GM21723 (cell line): ENCODE measurements at regions not wholly inside any gene's neighbourhood (a gene's known extent, or its start where the extent isn't known, plus 50 kb on each side); places are given as distances from the start of the nearest gene placed in this dataset.
A peak's percentile ranks its signal among the peaks of the same experiment; 100 is the strongest.

Experiments used
- ATAC-seq: cut with Tn5 transposase; IDR thresholded peaks from one replicate; pipeline ENCODE4 v1.9.1; 2021; ENCODE audit warnings: mild to moderate bottlenecking, moderate library complexity; ENCODE audit not compliant: unreplicated experiment

DNA sequence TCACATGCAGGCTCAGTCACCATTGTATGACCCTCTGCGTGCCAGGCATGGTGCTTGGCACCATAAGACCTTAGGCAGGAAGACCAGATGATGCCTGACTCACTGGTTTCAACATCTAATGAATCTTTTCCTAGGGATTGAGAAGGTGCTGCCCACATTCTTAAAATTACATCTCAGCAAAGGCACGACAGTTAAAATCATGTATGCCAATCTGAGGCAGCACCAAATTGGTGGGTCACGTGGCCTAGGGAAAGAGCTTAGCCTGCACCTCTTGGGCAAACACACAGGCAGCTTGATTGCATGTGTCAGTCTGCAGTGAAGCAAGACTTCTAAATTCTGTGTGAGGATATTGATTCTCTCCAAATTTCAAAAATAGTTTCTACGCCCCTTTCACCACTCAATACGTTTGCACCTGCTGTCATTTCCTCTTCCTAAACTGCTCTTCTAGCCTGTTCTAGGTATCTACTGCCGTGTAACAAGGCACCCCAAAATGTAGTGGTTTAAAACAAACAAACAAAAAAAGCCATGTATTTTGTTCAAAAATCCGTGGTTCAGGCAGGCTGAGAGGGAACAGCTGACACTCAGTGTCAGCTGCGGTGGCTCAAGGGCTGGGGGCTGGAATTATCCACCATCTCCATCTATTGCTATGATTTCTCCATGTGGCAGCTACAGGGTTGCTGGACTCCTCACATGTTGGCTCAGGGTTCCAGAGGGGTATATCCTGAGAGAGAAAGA is 160.2 kb upstream of the FGGY start:
- no peak for ATAC-seq

DNA sequence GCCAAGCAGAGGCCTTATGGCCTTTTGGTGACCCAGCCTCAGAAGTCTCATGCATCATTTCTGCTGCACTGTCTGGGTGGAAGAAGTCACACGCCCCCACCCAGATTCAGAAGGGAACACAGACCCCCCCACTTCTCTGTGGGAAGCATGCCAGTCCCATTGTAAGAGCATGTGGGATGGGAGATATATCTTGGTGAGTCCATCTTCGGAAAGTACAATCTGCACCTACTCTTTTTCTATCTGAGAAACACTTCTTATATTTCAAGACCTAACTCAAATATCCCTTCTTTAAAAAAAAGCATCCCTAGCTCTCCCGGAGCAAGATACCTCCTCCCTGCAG is 159.6 kb upstream of the FGGY start:
- ATAC-seq = no peak

DNA sequence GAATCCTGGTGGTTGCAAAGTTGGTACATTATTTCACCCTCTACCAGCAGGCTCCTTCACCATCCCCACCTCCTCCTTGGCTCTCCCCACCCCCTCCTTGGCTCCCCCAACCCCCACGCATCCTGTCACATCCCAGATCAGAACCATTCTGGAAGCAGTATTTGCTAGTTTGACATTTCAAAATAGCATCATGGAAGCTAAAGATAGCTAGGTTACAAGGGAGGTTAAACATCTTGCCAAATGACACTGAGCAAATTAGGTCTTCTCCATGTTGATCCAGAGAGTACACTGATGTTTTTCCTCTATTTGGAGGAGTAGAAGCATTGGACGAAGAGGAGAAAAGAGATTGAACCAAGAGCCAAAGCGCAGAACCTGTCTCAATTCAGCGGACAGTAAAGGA is 158.9 kb upstream of the FGGY start:
- no peak for ATAC-seq

DNA sequence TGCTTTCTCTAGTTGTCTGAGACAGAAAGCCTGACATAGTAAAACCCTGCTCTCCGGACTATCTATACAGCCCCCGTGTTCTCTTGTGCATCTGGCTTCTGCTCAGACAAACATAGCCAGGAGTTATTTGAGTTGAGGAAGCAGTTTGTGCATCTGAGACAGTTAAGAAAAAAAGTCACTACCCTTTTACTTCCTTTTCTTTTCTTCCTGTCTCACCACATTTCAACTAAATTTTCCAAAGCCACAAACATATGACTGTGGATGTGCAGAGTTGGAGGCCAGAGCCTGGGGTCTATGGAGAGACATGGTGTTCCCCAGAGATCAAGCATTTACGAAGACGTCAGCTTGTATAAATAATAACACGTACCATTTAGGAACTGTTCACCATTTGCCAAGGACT is 158.5 kb upstream of the FGGY start:
- no peak for ATAC-seq

DNA sequence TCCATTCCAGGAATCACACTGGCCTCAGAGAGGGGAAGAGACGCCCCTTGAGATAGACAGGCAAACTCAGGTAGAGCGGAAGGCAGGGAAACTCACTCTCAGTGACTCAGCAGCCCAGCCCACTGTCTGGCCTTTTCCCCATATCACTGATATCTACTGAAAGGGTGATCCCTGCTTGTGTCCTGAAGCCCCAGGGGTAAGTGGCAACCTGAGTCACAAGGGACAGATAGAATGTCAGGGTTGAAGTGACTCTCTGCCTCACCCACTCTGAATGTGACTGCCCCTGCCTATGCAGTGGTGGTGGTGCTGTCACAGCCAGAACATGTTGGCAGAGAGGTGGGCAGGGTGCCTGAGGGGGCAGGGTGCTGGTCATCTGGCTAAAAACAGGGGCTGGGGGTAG is 157.5 kb upstream of the FGGY start:
- ATAC-seq = no peak

DNA sequence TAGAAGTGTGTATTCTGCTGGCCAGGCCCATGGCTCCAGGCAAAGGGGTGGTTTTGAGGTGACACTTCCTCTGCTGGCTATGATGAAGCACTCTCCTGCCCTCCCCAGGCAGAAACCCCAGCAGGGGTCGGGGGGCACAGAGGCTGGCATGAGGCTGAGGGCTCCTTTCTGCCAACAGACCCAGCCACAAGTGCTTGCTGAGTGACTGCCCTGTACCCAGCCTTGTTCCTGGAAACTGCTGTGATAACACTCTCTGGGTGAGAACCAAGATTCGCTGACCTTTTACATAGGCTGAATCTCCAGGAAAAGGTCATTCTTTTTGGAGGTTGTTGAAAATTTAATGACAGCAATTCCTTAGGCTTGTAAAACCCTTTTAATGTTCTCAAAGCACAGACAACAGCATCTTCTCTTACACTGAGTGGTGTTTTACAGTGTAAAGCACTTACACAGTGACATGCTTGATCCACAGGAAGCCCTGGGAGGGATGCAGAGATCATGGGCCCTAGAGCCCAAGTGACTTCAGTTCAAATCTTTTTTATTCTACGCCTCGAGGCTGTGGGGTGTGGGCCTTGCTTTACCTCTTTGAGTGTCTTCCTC is 155.5 kb upstream of the FGGY start:
- ATAC-seq = no peak

DNA sequence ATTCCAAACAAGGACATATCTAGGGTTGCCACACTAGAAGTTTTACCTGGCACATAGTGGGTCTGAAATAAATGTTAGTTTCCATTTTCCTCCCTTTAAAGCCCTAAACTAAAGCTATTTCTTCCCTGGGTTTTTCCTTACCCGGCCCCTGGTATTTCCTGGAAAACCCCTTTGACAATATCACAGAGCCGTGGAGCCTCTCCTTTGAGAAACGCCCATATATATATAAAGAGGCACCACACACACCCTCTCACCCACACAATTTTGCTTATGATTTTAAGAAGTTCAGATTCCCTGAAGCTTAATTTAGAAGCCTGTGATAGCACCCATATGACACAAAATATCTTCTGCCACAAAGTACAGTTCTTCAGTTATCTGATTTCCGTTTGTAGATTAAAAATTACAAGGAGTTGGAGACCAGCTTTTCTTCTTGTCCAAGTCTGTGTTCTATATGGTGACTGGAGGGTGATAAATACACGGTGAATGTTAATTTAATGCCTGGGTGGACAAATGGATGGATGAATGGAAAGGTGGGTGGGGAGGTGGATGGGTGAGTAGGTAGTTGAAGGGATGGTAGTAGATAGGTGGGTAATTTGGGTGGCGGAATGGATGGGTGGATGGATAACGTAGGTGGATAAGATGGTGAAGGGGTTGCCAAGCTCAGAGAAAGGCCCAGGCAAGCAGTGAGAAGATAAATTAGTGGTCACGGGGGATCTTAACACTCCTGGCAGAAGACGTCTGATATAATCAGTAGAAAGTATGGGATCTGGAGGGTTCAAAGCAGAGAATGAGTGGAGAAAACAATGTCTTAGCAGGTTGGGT is 154.4 kb upstream of the FGGY start:
- ATAC-seq = no peak

DNA sequence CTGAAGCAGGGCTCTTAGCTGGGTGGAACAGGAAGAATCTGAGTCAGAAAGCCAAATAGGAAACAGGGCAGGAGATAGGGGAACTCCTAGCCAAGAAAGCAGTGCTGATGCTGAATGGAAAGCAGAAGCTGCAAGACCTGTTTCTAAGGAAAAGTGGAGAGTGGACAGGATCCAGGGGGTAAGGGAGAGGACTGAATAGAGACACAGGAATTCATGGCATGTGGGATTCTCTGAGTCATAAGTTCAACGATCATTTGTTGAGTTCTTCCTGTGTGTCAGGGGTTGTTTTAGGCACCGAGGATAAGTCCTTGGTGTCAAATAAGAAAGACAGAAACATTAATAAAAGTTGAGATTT is 153.8 kb upstream of the FGGY start:
- no peak for ATAC-seq

DNA sequence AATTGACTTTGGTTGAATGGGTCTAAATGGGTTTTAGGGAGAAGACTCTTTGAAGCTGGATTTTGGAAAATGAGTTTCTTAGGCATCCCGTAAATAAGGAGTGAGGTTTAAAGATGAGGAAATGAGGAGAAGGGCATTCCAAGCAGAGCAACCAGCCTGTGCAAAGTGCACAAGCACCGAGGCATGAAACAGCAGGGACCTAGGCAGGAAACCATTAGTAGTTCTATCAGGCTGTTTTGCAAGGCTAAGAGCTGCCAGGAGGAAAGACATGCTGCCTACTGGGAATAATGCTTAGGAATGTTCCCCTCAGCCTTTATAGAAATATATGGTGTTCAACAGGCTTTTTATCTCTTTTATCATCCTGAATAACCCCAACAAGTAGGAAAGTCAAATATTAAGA is 153.1 kb upstream of the FGGY start:
- ATAC-seq = no peak

DNA sequence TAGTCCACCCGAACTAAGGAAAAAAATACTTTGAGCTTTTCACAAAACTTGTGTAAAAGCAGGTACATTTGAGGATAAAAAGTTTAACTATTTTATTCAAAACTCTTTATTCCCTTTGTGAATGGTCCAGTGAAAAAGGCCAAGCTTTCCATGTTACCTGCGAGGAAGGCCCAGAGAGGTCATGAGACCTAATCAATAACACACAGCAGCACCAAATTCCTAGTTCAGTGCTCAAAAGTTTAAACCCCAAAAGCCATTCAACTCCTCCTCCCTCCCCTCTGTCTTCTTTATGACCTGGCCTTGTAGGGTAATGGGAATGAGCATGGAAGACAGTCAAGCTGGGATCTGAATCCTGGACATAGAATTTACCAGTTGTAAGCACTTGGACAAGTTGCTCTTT is 151.9 kb upstream of the FGGY start:
- ATAC-seq = no peak

DNA sequence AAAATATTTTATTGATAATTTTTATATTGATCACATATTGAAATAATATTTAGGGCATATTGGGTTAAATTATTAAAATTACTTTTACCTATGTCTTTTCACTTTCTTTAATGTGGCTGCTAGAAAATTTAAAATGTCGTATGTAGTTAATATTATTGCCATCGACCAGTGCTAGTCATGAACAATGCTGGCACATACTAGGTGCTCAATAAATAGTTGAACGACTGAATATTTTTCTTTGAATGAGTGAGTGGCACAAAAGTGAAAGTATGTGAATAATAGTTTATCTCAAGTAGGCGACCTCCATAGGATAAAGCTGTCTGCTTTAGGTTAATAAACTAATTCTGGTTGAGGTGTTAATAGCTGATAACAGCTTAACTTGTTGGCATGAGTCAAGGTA is 150.8 kb upstream of the FGGY start:
- ATAC-seq = no peak

DNA sequence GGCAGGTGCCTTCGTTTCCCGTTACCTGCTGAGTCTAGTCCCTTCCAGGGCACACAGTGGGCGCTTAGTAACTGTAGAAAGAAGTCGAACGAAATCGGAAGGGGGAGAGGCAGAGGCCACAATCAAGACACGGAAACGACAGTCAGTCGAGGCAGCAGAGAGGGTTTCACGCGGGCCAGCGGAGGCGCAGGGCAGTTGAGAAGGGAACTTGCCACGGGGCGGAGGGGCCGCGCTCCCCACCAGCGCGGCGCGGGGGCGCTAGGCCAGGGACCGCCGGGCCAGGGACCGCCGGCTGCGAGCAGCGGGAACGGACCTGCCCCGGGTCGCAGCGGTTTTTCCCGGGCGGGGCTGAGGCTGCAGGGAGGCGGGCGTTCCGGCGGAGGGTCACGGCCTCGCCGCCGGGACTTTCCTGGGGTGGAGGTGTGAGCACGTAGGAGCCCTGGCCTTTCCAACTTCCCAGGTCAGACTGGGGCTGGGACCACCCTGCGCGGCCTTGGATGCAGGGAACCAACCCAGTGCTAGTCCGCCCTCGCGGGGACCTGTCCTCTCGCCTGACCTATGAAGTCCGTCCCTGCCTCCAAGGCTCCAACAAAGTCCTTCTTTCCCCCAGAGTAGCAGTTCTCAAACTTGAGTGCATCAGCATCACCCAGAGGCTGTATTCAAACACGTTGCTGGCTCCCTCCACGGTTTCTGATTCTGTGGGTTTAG is 150.1 kb upstream of the FGGY start:
- peak; percentile 59 for ATAC-seq

DNA sequence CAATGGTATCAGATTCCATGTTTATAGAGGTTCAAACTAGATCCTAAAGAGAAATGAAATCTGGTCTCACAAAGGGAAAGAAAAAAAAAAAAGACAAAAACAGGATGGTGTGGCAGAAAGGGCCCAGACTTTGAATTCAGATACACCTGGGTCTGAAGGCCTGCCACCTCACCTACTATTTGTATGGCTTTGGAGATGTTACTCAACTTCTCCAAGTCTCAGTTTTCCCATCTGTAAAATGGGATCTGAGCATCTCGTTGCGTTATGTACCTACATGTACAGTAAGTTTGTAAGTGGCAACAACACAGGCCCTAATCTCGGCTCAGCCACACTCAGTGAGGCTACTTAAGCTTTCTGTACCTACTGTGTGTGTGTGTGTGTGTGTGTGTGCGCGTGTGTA is 147.5 kb upstream of the FGGY start:
- no peak for ATAC-seq

DNA sequence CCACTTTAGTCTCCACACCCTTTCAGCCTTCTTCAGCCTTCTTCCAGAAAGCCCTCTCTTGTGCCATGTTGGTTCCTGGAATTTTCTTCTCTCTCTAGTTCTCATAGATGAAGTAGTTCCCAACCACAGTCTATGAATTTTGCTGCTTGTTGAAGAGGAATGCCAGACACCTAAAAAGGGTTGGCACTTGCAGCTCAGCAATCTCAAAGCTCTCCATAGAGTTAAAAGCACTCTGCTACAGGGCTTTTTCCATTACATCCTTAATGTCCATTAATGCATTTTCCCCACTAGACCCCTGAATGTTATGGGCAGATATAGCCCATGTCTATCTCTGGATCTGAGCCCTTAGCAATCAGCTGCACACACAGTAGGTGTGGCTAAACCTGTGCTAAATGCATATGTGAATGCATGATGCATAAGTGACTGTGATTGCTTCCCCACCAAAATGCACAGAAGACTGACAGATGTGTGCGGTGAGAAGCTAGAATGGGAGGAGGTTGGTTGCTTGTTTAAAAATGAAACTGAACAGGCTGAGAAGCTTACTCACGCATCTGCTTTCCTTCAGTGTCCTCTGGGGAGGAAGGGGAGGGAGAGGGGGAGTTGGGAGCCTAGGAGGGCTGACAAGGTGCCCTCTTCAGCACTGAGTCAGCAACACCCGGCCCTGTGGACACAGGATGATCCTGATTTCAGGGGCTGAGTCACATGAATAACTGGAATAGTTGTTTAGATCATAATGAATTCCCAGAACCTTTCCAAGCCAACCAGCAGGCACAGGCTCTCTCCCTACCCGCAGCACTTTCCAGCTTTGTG is 146.1 kb upstream of the FGGY start:
- ATAC-seq = peak; percentile 63

DNA sequence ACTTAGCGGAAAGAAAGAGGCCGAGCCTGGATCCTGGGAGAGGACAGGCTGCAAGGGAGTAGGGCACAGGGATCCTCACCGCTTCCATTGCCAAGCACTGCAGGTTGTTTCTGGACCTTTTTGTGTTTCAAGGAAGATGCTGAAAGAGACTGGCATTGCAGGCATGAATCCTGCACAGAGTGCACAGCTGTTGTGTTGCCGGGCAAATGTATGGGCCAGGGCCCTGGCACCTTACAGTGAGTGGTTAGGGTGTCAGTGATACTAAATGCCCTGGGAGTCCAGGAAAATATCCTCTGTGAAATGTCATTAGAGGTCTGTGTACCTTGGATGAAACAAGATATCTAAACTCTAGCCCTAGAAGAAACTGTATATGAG is 145.5 kb upstream of the FGGY start:
- no peak for ATAC-seq

DNA sequence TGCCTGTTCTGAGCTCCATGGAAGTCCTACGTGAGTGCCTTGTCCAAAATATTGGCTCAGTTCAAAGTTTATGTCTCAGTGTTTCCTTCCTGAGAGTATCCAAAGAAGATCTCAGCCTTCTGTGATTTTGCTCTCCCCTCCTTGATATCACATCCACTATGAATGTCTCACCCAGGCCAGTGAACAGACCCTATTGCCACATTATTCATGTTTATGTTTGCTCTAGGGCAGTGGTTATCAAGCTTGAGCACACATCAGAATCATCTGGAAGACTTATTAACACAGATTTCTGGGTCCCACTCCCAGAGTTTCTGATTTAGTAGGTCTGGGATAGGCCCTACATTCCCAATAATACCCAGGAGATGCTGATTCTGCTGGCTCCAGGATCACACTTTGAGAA is 145.0 kb upstream of the FGGY start:
- ATAC-seq = no peak

DNA sequence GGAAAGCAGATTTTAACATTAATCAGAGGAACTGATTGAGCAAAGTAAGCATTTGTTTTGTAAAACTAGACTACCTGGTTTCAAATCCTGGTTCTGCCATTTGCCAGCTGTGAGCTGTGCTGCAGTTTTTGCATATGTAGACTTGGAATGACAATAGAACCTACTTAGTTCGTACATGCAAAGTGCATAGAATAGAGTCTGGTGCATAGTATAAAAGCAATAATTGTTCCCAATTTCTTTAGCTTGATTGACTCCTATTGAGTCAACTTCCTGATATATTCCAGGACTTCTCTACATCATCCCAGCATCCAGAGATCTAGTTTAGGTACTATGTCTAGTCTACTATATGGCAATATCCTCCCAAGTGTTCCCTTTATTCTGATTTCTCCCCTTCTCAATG is 144.4 kb upstream of the FGGY start:
- no peak for ATAC-seq

DNA sequence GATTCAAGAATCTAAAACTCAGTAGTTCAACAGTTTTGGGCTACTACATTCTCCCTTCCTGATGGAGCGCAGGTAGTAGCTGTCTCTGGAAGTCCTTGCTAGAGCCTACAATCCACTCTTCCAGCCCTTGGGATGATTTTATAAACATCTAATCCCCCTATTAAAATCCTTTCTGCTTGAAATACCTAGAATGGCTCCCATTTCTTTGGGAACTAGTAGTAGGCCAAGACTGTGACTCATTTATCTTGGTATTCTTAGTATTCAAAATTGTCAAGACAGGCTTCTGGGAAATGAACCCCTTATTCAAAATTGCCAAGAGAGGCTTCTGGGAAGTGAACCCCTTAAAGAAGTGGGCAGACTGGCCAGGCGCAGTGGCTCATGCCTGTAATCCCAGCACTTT is 142.5 kb upstream of the FGGY start:
- ATAC-seq = no peak

DNA sequence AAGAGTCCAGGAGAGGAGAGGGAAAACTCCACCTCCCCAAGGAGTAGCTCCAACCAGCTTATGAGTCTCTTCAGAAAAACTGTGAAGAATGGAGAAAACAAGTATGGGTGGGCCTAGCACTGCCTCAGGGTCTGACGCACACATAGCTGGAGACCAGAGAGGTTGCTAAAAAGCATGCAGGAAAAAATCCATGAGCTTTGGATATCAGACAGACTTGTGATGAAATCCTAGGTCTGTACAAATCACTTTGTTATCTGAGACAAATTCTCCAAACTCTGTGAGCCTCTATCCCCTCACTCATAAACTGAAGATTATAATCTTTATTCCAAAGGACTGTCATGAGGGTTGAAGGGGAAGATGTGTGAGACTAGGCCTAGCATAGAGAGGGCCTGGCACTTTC is 141.5 kb upstream of the FGGY start:
- ATAC-seq = no peak

DNA sequence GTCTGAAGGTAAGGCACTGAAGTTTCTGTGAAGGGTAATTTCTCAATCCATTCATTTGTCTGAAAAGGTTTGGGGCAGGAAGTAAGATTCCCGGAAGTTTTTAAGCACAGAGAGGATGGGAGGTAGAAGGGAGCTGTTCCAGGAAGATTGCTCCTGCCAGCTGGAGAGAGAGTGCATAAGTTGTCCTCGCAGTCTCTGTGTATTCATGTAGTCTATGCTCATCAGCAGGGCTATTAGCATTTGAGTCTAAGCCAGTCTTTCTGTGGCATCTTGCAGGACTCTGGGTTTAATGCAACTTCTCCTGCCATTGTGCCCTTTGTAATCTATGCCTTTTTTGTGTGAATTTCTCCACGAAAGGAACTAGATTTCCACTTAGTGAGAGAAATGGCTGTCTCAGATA is 140.8 kb upstream of the FGGY start:
- no peak for ATAC-seq
